Caco-2 (cell line): ENCODE measurements at regions not wholly inside any gene's neighbourhood (a gene's known extent, or its start where the extent isn't known, plus 50 kb on each side); places are given as distances from the start of the nearest gene placed in this dataset.
"Not testable (repeated sequence)": the region's sequence is repeated elsewhere in the genome, so short reads cannot be mapped to it uniquely, and the experiment has no call there.

Source experiments
- BruUV-seq: library from RNA; stranded (reverse); fragments of 400-500 nt; replicated peaks from 2 replicates; lab custom pipeline; 2021; lab: Mats Ljungman, UMichigan
- CTCF ChIA-PET: fragments of 300-600 bp; sonication (Branson Sonifier 250); formaldehyde crosslinking; loops from one replicate; lab custom pipeline; 2022; ENCODE audit warnings: antibody characterized with exemption; lab: Charles Lee
- POLR2A ChIA-PET: fragments of 300-600 bp; sonication (Branson Sonifier 250); formaldehyde crosslinking; loops from one replicate; lab custom pipeline; 2022; ENCODE audit warnings: antibody characterized with exemption; lab: Charles Lee
- DNase-seq, 2 experiments: peaks; one replicate each; pipeline versions ENCODE4 v3.0.0 to v3.0.0-alpha.2; 2020 to 2022
- H3K27me3 ChIP-seq: replicated peaks from 2 replicates; pipeline ENCODE4 v1.6.0; 2011; ENCODE audit warnings: low read length; ENCODE audit not compliant: control insufficient read depth, insufficient read depth
- H3K36me3 ChIP-seq: 2 replicates; pipeline ENCODE4 v1.5.1; 2011; ENCODE audit warnings: low read length; ENCODE audit not compliant: control insufficient read depth, insufficient read depth
- H3K4me1 ChIP-seq: fragments of 250-450 bp; sonication (Bioruptor Pico); 2 replicates; pipeline ENCODE4 v1.5.1; 2020; ENCODE audit warnings: mild to moderate bottlenecking
- H3K4me3 ChIP-seq: 2 replicates; pipeline ENCODE4 v1.5.1; 2011; ENCODE audit warnings: low read depth, mild to moderate bottlenecking, control low read depth, low read length
- H3K9me3 ChIP-seq: fragments of 250-450 bp; sonication (Bioruptor Pico); 2 replicates; pipeline ENCODE4 v1.5.1; 2020; ENCODE audit warnings: mild to moderate bottlenecking, moderate library complexity
- H3K27ac Mint-ChIP-seq: one replicate; pipeline ENCODE4 v1.8.0; 2022; ENCODE audit warnings: mixed read lengths; ENCODE audit not compliant: unreplicated experiment
- H3K27me3 Mint-ChIP-seq: one replicate; pipeline ENCODE4 v1.8.0; 2022; ENCODE audit warnings: mixed read lengths; ENCODE audit not compliant: insufficient read depth, unreplicated experiment
- H3K36me3 Mint-ChIP-seq: one replicate; pipeline ENCODE4 v1.8.0; 2022; ENCODE audit warnings: mild to moderate bottlenecking, mixed read lengths; ENCODE audit not compliant: insufficient read depth, unreplicated experiment
- H3K4me1 Mint-ChIP-seq: one replicate; pipeline ENCODE4 v1.8.0; 2022; ENCODE audit warnings: low read depth, mixed read lengths; ENCODE audit not compliant: unreplicated experiment
- H3K4me3 Mint-ChIP-seq: one replicate; pipeline ENCODE4 v1.8.0; 2022; ENCODE audit warnings: mild to moderate bottlenecking, moderate library complexity, mixed read lengths; ENCODE audit not compliant: unreplicated experiment
- H3K9me3 Mint-ChIP-seq: one replicate; pipeline ENCODE4 v1.8.0; 2022; ENCODE audit warnings: mixed read lengths; ENCODE audit not compliant: unreplicated experiment
- CTCF ChIP-seq, 2 experiments: fragments of 200-600 bp in 1 of 2; IDR thresholded peaks; 1 replicate in 1 of 2; 2 replicates in 1 of 2; pipeline versions ENCODE4 v1.5.1 to v1.8.0; 2011 to 2022; ENCODE audit warnings: antibody characterized with exemption in 1 of 2, control low read depth in 1 of 2, inconsistent platforms in 1 of 2, low read depth in 1 of 2, low read length in 1 of 2, mild to moderate bottlenecking in 1 of 2, moderate library complexity in 1 of 2; ENCODE audit not compliant: insufficient read depth in 1 of 2, severe bottlenecking in 1 of 2, unreplicated experiment in 1 of 2
- intact Hi-C: fragments of 100-400 bp; cut with micrococcal nuclease; formaldehyde crosslinking; loops from one replicate; pipeline ENCODE4 v1.10.0; 2022; ENCODE audit not compliant: unreplicated experiment

- Mint-ChIP-seq H3K36me3 (no peaks in the 10 kb centered on the region), H3K4me1 (no peaks in the 10 kb centered on the region), H3K27me3 (no peaks in the 10 kb centered on the region), H3K9me3 (no peaks in the 10 kb centered on the region), H3K4me3 (no peak overlapping the region), H3K27ac (no peak overlapping the region)
- Histone ChIP-seq H3K4me3 (no peak overlapping the region), H3K36me3 (no peaks in the 10 kb centered on the region), H3K9me3 (no peaks in the 10 kb centered on the region), H3K4me1 (no peaks in the 10 kb centered on the region), H3K27me3 (no peaks in the 10 kb centered on the region)
- DNase-seq: no peak
- ChIA-PET POLR2A (no interaction called here), CTCF (no interaction called here)
- BruUV-seq: no TSS peak
- TF ChIP-seq CTCF (IDR thresholded peaks at IDR 0.05; ENCODE audit: insufficient read depth in 1 of 2, low read depth in 1 of 2, low read length in 1 of 2, severe bottlenecking in 1 of 2, unreplicated experiment in 1 of 2): no peak
- intact Hi-C loops: no loop called here
Measured at GRCh38 chr22:23419931-23420330, 160.2 kb downstream of the IGLL1 start.

GRCh38 chr22:23419171-23419570 is 160.9 kb downstream of the IGLL1 start:
- TF ChIP-seq CTCF (IDR thresholded peaks at IDR 0.05; ENCODE audit: insufficient read depth in 1 of 2, low read depth in 1 of 2, low read length in 1 of 2, severe bottlenecking in 1 of 2, unreplicated experiment in 1 of 2): no peak
- intact Hi-C loops: no loop called here
- Mint-ChIP-seq H3K9me3 (no peaks in the 10 kb centered on the region), H3K4me3 (no peak overlapping the region), H3K36me3 (no peaks in the 10 kb centered on the region), H3K27me3 (no peaks in the 10 kb centered on the region), H3K4me1 (no peaks in the 10 kb centered on the region), H3K27ac (no peak overlapping the region)
- Histone ChIP-seq H3K36me3 (no peaks in the 10 kb centered on the region), H3K4me3 (no peak overlapping the region), H3K27me3 (no peaks in the 10 kb centered on the region), H3K4me1 (no peaks in the 10 kb centered on the region), H3K9me3 (no peaks in the 10 kb centered on the region)
- DNase-seq: no peak
- CTCF ChIA-PET: no interaction called here
- POLR2A ChIA-PET: no interaction called here
- no TSS peak for BruUV-seq

GRCh38 chr22:23418159-23418788 is 161.8 kb downstream of the IGLL1 start:
- no peak for TF ChIP-seq CTCF (IDR thresholded peaks at IDR 0.05; ENCODE audit: insufficient read depth in 1 of 2, low read depth in 1 of 2, low read length in 1 of 2, severe bottlenecking in 1 of 2, unreplicated experiment in 1 of 2)
- BruUV-seq: no TSS peak
- no peaks in the 10 kb centered on the region for H3K36me3 ChIP-seq
- H3K4me1 ChIP-seq: no peaks in the 10 kb centered on the region
- CTCF ChIA-PET: no interaction called here
- no peaks in the 10 kb centered on the region for H3K4me1 Mint-ChIP-seq
- H3K4me3 Mint-ChIP-seq: no peak overlapping the region
- POLR2A ChIA-PET: no interaction called here
- H3K4me3 ChIP-seq: no peak overlapping the region
- H3K27me3 Mint-ChIP-seq: no peaks in the 10 kb centered on the region
- no peaks in the 10 kb centered on the region for H3K9me3 Mint-ChIP-seq
- no peak overlapping the region for H3K27ac Mint-ChIP-seq
- no peaks in the 10 kb centered on the region for H3K9me3 ChIP-seq
- DNase-seq: no peak
- intact Hi-C loops: no loop called here
- no peaks in the 10 kb centered on the region for H3K36me3 Mint-ChIP-seq
- no peaks in the 10 kb centered on the region for H3K27me3 ChIP-seq

GRCh38 chr22:23417327-23417726 is 162.8 kb downstream of the IGLL1 start:
- H3K27ac Mint-ChIP-seq, BruUV-seq, intact Hi-C loops, H3K27me3 Mint-ChIP-seq, H3K4me1 Mint-ChIP-seq, H3K4me1 ChIP-seq, H3K9me3 Mint-ChIP-seq, H3K36me3 ChIP-seq, H3K4me3 Mint-ChIP-seq, CTCF ChIA-PET, DNase-seq, H3K27me3 ChIP-seq, H3K9me3 ChIP-seq, H3K4me3 ChIP-seq, POLR2A ChIA-PET, H3K36me3 Mint-ChIP-seq: not testable (repeated sequence)

- H3K36me3 ChIP-seq, H3K9me3 ChIP-seq, H3K27me3 Mint-ChIP-seq, BruUV-seq, H3K27ac Mint-ChIP-seq, H3K4me3 ChIP-seq, H3K9me3 Mint-ChIP-seq, CTCF ChIA-PET, intact Hi-C loops, DNase-seq, H3K27me3 ChIP-seq, H3K4me1 Mint-ChIP-seq, POLR2A ChIA-PET, H3K4me3 Mint-ChIP-seq, H3K4me1 ChIP-seq, H3K36me3 Mint-ChIP-seq: not testable (repeated sequence)
Measured at GRCh38 chr22:23416169-23416690, 163.9 kb downstream of the IGLL1 start.
